ENCODE measurements at regions not wholly inside any gene's neighbourhood (a gene's known extent, or its start where the extent isn't known, plus 50 kb on each side); places are given as distances from the start of the nearest gene placed in this dataset.
"Not testable (repeated sequence)": the region's sequence is repeated elsewhere in the genome, so short reads cannot be mapped to it uniquely, and the experiment has no call there.

- no peaks in the 10 kb centered on the region for H3K27me3 ChIP-seq (ENCODE audit: insufficient read depth, low read depth, low read length)
- H3K9me3 ChIP-seq (ENCODE audit: low read length), result no peaks in the 10 kb centered on the region
Measured at GRCh38 chr2:8253781-8254180, 428.1 kb upstream of the ID2 start.

DNA sequence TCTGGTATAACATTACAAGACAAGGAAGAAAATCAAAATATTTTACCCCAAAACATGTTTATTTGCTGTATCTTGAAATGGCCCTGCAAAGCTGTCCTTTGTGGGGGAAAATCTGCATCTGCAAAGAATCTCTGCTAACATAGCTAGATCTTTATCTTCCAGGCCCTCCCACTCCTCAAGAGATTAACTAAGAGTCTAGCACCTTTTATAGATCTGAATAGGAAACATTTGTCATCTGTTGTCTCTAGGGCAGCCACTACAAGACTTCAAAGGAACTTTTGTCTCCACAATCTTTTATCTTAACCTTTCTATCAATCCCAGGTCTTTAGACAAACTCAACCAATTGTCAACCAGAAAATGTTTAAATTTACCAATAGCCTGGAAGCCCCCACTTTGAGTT, 427.6 kb upstream of the ID2 start:
- not testable (repeated sequence) for H3K27me3 ChIP-seq (ENCODE audit: insufficient read depth, low read depth, low read length); H3K9ac ChIP-seq (ENCODE audit: low read length); H3K27ac ChIP-seq (ENCODE audit: low read length); H3F3A ChIP-seq (ENCODE audit: insufficient read depth, low read length, poor library complexity, severe bottlenecking); H3K36me3 ChIP-seq (ENCODE audit: insufficient read depth, low read length); H3K9me3 ChIP-seq (ENCODE audit: low read length); H3K4me2 ChIP-seq (ENCODE audit: low read length); H2AFZ ChIP-seq (ENCODE audit: low read depth, low read length); H3K9me2 ChIP-seq (ENCODE audit: insufficient read depth, low read length); H3K79me2 ChIP-seq (replicated peaks; ENCODE audit: insufficient read depth, low read length); H3K4me3 ChIP-seq (ENCODE audit: low read length); H4K20me1 ChIP-seq (ENCODE audit: insufficient read depth)

More at GRCh38 chr2:8253781-8254180, 428.1 kb upstream of the ID2 start:
- Histone ChIP-seq H3K36me3 (ENCODE audit: insufficient read depth, low read length) (no peaks in the 10 kb centered on the region), H3K9me2 (ENCODE audit: insufficient read depth, low read length) (no peaks in the 10 kb centered on the region), H3F3A (ENCODE audit: insufficient read depth, low read length, poor library complexity, severe bottlenecking) (no peaks in the 10 kb centered on the region), H3K9ac (ENCODE audit: low read length) (no peak overlapping the region), H4K20me1 (ENCODE audit: insufficient read depth) (no peaks in the 10 kb centered on the region), H2AFZ (ENCODE audit: low read depth, low read length) (no peak overlapping the region), H3K4me2 (ENCODE audit: low read length) (no peak overlapping the region), H3K4me3 (ENCODE audit: low read length) (no peak overlapping the region), H3K27ac (ENCODE audit: low read length) (no peak overlapping the region), H3K79me2 (replicated peaks; ENCODE audit: insufficient read depth, low read length) (no peaks in the 10 kb centered on the region)
- TF ChIP-seq POLR2AphosphoS5 (IDR thresholded peaks at IDR 0.05) (no peak), REST (IDR thresholded peaks at IDR 0.05; ENCODE audit: borderline replicate concordance) (no peak), SMC3 (conservative IDR thresholded peaks at IDR 0.05; ENCODE audit: poor library complexity) (no peak), TAF1 (IDR thresholded peaks at IDR 0.05; ENCODE audit: low read depth) (no peak), EP300 (conservative IDR thresholded peaks at IDR 0.05; ENCODE audit: poor library complexity, severe bottlenecking) (no peak), MXI1 (conservative IDR thresholded peaks at IDR 0.05; ENCODE audit: poor library complexity, severe bottlenecking) (no peak)

DNA sequence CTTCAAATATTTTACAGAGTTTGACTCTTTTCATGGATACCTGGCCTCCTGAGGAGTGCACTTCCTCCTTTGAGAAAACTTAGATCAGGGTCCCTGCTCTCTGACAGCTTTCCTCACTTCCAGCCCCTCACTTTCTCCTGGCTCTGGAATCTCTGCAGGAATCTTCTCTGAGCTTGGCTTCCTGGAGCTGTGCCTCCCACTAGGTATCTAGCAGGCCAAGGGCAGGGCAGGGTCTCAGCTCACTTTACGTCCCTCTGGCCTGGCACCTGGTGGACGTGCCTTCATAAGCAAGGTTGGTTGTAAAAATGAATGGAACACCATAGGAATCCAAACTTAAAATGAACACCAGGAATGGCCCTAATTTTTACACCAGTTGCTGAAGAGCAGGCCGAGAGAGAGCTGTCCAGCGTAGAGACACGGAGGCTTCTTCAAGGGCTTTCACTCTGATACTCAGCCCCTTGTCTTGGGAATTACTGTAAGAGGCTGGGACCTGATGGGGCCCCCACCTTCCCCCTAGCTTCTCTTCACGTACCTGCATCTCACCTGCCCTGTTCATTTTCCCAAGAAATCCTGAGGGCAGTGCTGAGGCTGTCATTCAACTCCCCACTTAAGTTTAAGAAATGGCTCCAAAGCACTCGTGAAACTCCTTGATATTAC, 426.9 kb upstream of the ID2 start:
- Histone ChIP-seq H4K20me1 (ENCODE audit: insufficient read depth) (no peaks in the 10 kb centered on the region), H3K79me2 (replicated peaks; ENCODE audit: insufficient read depth, low read length) (no peaks in the 10 kb centered on the region), H3K27me3 (ENCODE audit: insufficient read depth, low read depth, low read length) (no peaks in the 10 kb centered on the region), H3K9me2 (ENCODE audit: insufficient read depth, low read length) (no peaks in the 10 kb centered on the region), H3F3A (ENCODE audit: insufficient read depth, low read length, poor library complexity, severe bottlenecking) (no peaks in the 10 kb centered on the region), H3K4me2 (ENCODE audit: low read length) (no peak overlapping the region), H3K9ac (ENCODE audit: low read length) (no peak overlapping the region), H3K27ac (ENCODE audit: low read length) (no peak overlapping the region), H3K36me3 (ENCODE audit: insufficient read depth, low read length) (no peaks in the 10 kb centered on the region), H3K4me3 (ENCODE audit: low read length) (no peak overlapping the region), H2AFZ (ENCODE audit: low read depth, low read length) (no peak overlapping the region), H3K9me3 (ENCODE audit: low read length) (no peaks in the 10 kb centered on the region)
- TF ChIP-seq, protein P1, sequence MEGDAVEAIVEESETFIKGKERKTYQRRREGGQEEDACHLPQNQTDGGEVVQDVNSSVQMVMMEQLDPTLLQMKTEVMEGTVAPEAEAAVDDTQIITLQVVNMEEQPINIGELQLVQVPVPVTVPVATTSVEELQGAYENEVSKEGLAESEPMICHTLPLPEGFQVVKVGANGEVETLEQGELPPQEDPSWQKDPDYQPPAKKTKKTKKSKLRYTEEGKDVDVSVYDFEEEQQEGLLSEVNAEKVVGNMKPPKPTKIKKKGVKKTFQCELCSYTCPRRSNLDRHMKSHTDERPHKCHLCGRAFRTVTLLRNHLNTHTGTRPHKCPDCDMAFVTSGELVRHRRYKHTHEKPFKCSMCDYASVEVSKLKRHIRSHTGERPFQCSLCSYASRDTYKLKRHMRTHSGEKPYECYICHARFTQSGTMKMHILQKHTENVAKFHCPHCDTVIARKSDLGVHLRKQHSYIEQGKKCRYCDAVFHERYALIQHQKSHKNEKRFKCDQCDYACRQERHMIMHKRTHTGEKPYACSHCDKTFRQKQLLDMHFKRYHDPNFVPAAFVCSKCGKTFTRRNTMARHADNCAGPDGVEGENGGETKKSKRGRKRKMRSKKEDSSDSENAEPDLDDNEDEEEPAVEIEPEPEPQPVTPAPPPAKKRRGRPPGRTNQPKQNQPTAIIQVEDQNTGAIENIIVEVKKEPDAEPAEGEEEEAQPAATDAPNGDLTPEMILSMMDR (IDR thresholded peaks at IDR 0.05; ENCODE audit: poor library complexity, severe bottlenecking), result no peak
- TF ChIP-seq TAF1 (IDR thresholded peaks at IDR 0.05; ENCODE audit: low read depth) (no peak), EP300 (conservative IDR thresholded peaks at IDR 0.05; ENCODE audit: poor library complexity, severe bottlenecking) (no peak), SMC3 (conservative IDR thresholded peaks at IDR 0.05; ENCODE audit: poor library complexity) (no peak), RAD21 (conservative IDR thresholded peaks at IDR 0.05) (no peak), MXI1 (conservative IDR thresholded peaks at IDR 0.05; ENCODE audit: poor library complexity, severe bottlenecking) (no peak), POLR2AphosphoS5 (IDR thresholded peaks at IDR 0.05) (no peak), EZH2 (IDR thresholded peaks at IDR 0.05; ENCODE audit: borderline replicate concordance, insufficient read depth, low read length, poor library complexity, severe bottlenecking) (no peak), REST (IDR thresholded peaks at IDR 0.05; ENCODE audit: borderline replicate concordance) (no peak)

All from neural cell (in vitro differentiated cells).